Adrenal gland (tissue), 9 donors: ENCODE measurements at regions not wholly inside any gene's neighbourhood (a gene's known extent, or its start where the extent isn't known, plus 50 kb on each side); places are given as distances from the start of the nearest gene placed in this dataset.

ENCODE experiments used
- DNase-seq, 7 donors: peaks; one replicate each; pipeline ENCODE4 v3.0.0-alpha.2; 2019 to 2020
- H3K27ac ChIP-seq, 5 donors: fragments of 200-600 bp; sonication (generic) in 4 of 5; 1 replicate in 3 of 5; 2 replicates in 2 of 5; pipeline versions ENCODE4 v1.5.1 to v1.8.0; 2016 to 2020; ENCODE audit warnings: mild to moderate bottlenecking in 1 of 5
- H3K27me3 ChIP-seq: fragments of 200-600 bp; 2 replicates; pipeline ENCODE4 v1.8.0; 2021
- H3K36me3 ChIP-seq, 2 donors: fragments of 200-600 bp; replicated peaks in 1 of 2; 1 replicate in 1 of 2; 2 replicates in 1 of 2; pipeline versions ENCODE4 v1.5.1 to v1.8.0; 2018 to 2022
- H3K4me1 ChIP-seq, 2 donors: fragments of 200-600 bp; replicated peaks in 1 of 2; 1 replicate in 1 of 2; 2 replicates in 1 of 2; pipeline versions ENCODE4 v1.5.1 to v1.8.0; 2018 to 2021
- H3K4me3 ChIP-seq, 4 donors: fragments of 200-600 bp; sonication (generic) in 3 of 4; one replicate each; pipeline ENCODE4 v1.5.1; 2016 to 2018
- H3K9me3 ChIP-seq, 3 donors: fragments of 200-600 bp; sonication (generic) in 1 of 3; replicated peaks in 1 of 3; 1 replicate in 2 of 3; 2 replicates in 1 of 3; pipeline versions ENCODE4 v1.5.1 to v1.8.0; 2016 to 2021
- POLR2A ChIP-seq, 2 donors: fragments of 450-650 bp; IDR thresholded peaks; one replicate each; pipeline ENCODE4 v1.6.1; 2017; ENCODE audit warnings: antibody characterized with exemption in 2 of 2, mild to moderate bottlenecking in 2 of 2, moderate library complexity in 1 of 2
- WGBS, 4 donors: extraction: QIAGEN DNeasy Blood & Tissue Kit in 2 of 4; methylation state at CpG; one replicate each; pipeline versions ENCODE4 v1.1.5 to v1.1.7; 2013 to 2017; 5-methylcytosine and 5-hydroxymethylcytosine counted together
- intact Hi-C, 2 donors: fragments of 100-400 bp; cut with DNase I; formaldehyde crosslinking; loops; one replicate each; pipeline versions ENCODE4 v1.14.1 to v1.15.0; 2022 to 2023
- TF ChIP-seq, protein P1 (sequence below), 6 experiments: fragments of 450-650 bp in 4 of 6; fragments of 200-600 bp in 2 of 6; sonication (generic) in 1 of 6; IDR thresholded peaks; 1 replicate in 5 of 6; 2 replicates in 1 of 6; pipeline versions ENCODE4 v1.5.1 to v1.8.0; 2016 to 2021; ENCODE audit warnings: antibody characterized with exemption in 6 of 6, mild to moderate bottlenecking in 2 of 6, moderate library complexity in 1 of 6
- donor health status: healthy with polysubstance abuse.
- donor health status: Bipolar disorder and iron deficiency.
- donor health status: DM: yes; HTN: yes; CAD: no.
- donor health status: DM: no; HTN: no; CAD: no.
- donor health status: DM: no; HTN: no; CAD: no.

DNA sequence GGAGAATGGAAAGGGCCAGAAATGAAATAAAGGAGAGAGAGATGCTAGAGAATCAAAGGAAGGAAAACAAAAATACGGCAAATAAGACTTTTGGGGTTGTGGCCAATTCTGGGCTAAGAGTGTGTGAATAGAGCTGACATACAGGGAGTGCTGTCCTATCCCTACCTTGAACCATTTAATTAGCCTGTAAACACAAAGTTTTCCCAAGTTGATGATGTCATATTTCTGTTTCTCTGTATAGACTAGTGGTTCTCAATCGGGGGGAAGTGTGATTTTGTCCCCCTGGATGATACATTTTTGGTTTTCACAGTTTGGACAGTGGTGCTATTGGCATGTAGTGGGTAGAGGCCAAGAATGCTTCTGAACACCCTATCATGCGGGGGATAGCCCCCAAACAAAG, 148.8 kb downstream of the ACTR3 start:
- 85 to 94% (median 90%) methylated on average over 3 of the region's 3 CpGs for WGBS, 4 donors
- intact Hi-C loops, result no loop called here
- no peak for DNase-seq

DNA sequence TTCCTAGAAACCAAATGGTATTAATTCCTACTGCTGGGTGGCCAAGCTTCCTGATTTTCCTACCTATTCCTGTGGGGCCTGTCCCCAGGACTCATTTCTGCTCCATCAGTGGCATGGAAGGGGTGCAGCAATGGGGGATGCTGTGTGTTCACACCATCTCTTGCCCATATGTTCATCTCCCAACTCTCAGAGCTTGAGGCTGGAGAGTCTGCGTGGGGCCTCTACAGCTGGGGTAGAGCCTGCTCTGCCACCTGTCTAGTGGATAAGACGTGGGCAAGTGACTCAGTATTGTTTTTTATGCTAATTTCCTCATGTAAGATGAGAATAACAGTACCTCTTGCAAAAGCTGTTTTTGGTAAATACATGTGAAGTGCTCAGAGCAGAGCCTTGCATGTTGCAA, 149.8 kb downstream of the ACTR3 start:
- no peak for DNase-seq
- no peak overlapping the region for H3K4me3 ChIP-seq
- no peak for TF ChIP-seq POLR2A (IDR thresholded peaks at IDR 0.05)
- TF ChIP-seq, protein P1, sequence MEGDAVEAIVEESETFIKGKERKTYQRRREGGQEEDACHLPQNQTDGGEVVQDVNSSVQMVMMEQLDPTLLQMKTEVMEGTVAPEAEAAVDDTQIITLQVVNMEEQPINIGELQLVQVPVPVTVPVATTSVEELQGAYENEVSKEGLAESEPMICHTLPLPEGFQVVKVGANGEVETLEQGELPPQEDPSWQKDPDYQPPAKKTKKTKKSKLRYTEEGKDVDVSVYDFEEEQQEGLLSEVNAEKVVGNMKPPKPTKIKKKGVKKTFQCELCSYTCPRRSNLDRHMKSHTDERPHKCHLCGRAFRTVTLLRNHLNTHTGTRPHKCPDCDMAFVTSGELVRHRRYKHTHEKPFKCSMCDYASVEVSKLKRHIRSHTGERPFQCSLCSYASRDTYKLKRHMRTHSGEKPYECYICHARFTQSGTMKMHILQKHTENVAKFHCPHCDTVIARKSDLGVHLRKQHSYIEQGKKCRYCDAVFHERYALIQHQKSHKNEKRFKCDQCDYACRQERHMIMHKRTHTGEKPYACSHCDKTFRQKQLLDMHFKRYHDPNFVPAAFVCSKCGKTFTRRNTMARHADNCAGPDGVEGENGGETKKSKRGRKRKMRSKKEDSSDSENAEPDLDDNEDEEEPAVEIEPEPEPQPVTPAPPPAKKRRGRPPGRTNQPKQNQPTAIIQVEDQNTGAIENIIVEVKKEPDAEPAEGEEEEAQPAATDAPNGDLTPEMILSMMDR (IDR thresholded peaks at IDR 0.05), result no peak
- 75 to 86% (median 80%) methylated on average over 2 of the region's 2 CpGs for WGBS, 4 donors
- no peaks in the 10 kb centered on the region for H3K9me3 ChIP-seq
- no peak overlapping the region for H3K27ac ChIP-seq
- no peaks in the 10 kb centered on the region for H3K27me3 ChIP-seq
- no peaks in the 10 kb centered on the region for H3K36me3 ChIP-seq
- intact Hi-C loops, result no loop called here
- no peaks in the 10 kb centered on the region for H3K4me1 ChIP-seq

More for the DNA sequence above, 148.8 kb downstream of the ACTR3 start:
- Histone ChIP-seq H3K9me3 (no peaks in the 10 kb centered on the region), H3K27ac (no peak overlapping the region), H3K4me1 (no peaks in the 10 kb centered on the region), H3K4me3 (no peak overlapping the region), H3K36me3 (no peaks in the 10 kb centered on the region), H3K27me3 (no peaks in the 10 kb centered on the region)
- TF ChIP-seq, protein P1 (IDR thresholded peaks at IDR 0.05), result no peak
- TF ChIP-seq POLR2A (IDR thresholded peaks at IDR 0.05), result no peak

DNA sequence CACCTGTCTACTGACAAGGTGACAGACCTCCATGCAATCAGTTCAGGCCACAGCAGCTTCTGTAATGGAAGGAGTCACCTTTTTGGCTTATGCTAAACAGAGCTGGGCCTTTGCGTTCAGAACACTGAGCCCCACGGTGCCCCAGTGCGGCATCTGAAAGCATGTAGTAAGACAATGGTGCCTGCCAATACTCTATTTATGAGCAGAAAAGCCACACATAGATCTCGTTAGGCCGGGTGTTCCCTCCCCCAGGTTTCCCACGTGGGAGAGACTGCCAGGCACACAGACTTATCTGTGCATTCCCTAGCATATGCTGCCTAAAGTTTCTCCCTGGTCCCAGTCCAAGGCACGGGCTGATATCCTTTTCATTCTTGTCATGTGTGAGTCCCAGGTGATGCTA, 150.9 kb downstream of the ACTR3 start:
- DNase-seq, result no peak
- Histone ChIP-seq H3K9me3 (no peaks in the 10 kb centered on the region), H3K27ac (no peak overlapping the region), H3K36me3 (no peaks in the 10 kb centered on the region), H3K4me3 (no peak overlapping the region), H3K4me1 (no peaks in the 10 kb centered on the region), H3K27me3 (no peaks in the 10 kb centered on the region)
- 79 to 86% (median 84%) methylated on average over 7 of the region's 7 CpGs for WGBS, 4 donors
- TF ChIP-seq, protein P1 (IDR thresholded peaks at IDR 0.05), result no peak
- no peak for TF ChIP-seq POLR2A (IDR thresholded peaks at IDR 0.05)
- intact Hi-C loops, result no loop called here

DNA sequence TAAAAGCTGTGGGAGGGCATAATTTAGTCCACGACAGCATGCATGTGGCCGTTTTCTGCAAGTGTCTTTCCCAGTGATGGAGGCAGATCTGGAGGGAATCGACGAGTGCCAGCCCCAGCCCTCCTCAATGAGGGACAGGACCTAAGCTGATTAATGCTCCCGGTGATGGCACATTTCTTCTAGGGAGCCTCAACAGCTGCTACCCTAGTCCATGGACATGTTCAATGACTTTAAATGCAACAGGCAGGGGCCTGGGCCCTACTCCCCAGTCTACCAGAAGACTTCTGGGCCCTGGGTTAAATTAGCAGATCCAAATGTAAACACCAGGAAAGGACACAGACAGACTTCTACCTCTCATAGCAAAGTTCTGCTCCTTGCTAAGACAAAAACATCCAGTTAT, 155.1 kb downstream of the ACTR3 start:
- H3K4me1 ChIP-seq, result no peaks in the 10 kb centered on the region
- no peak for TF ChIP-seq POLR2A (IDR thresholded peaks at IDR 0.05)
- TF ChIP-seq, protein P1 (IDR thresholded peaks at IDR 0.05), result no peak
- no peaks in the 10 kb centered on the region for H3K27me3 ChIP-seq
- intact Hi-C loops, result no loop called here
- DNase-seq, result no peak
- no peak overlapping the region for H3K27ac ChIP-seq
- H3K36me3 ChIP-seq, result no peaks in the 10 kb centered on the region
- 89 to 100% (median 92%) methylated on average over 5 of the region's 5 CpGs for WGBS, 4 donors
- H3K9me3 ChIP-seq, result no peaks in the 10 kb centered on the region
- no peak overlapping the region for H3K4me3 ChIP-seq
